ENCODE measurements at regions not wholly inside any gene's neighbourhood (a gene's known extent, or its start where the extent isn't known, plus 50 kb on each side); places are given as distances from the start of the nearest gene placed in this dataset.

GRCh38 chr20:52738081-52738480, 234.1 kb upstream of the TSHZ2 start:
- TF ChIP-seq TAF1 (IDR thresholded peaks at IDR 0.05; ENCODE audit: borderline replicate concordance, low read depth, low read length) (no peak), GABPA (IDR thresholded peaks at IDR 0.05; ENCODE audit: low read depth) (no peak)

All from GM12878 (cell line).